Mucosa of descending colon (tissue), 3 donors: ENCODE measurements at regions not wholly inside any gene's neighbourhood (a gene's known extent, or its start where the extent isn't known, plus 50 kb on each side); places are given as distances from the start of the nearest gene placed in this dataset.
"Not testable (repeated sequence)": the region's sequence is repeated elsewhere in the genome, so short reads cannot be mapped to it uniquely, and the experiment has no call there.

Source experiments
- ATAC-seq: fragments of 200-7000 bp; cut with Tn5 transposase; one replicate; pipeline ENCODE4 v1.9.1; 2020; ENCODE audit warnings: mild to moderate bottlenecking, moderate library complexity
- DNase-seq, 3 donors: peaks; one replicate each; pipeline ENCODE4 v3.0.0-alpha.2; 2020
- H3K36me3 ChIP-seq: fragments of 200-600 bp; one replicate; pipeline ENCODE4 v1.8.0; 2021; ENCODE audit warnings: low read depth, mild to moderate bottlenecking
- H3K4me1 ChIP-seq: fragments of 200-600 bp; one replicate; pipeline ENCODE4 v1.8.0; 2021; ENCODE audit warnings: low read depth, mild to moderate bottlenecking
- H3K4me3 ChIP-seq: fragments of 200-600 bp; one replicate; pipeline ENCODE4 v1.8.0; 2021; ENCODE audit warnings: mild to moderate bottlenecking
- H3K9me3 ChIP-seq: fragments of 200-600 bp; one replicate; pipeline ENCODE4 v1.8.0; 2021; ENCODE audit warnings: mild to moderate bottlenecking
- CTCF ChIP-seq: fragments of 200-600 bp; IDR thresholded peaks from one replicate; pipeline ENCODE4 v1.8.0; 2022; ENCODE audit warnings: antibody characterized with exemption, mild to moderate bottlenecking
- intact Hi-C, 2 donors: fragments of 100-400 bp; cut with DNase I in 1 of 2; cut with micrococcal nuclease in 1 of 2; formaldehyde crosslinking; loops; one replicate each; pipeline versions ENCODE4 v1.11.0 to v1.11.1; 2022; cut with DNase I, micrococcal nuclease
- donor health status: DM: no; HTN: no; CAD: no; lungs with moderate emphysema.
- donor health status: DM: no; HTN: no; CAD: no.
- donor health status: DM: no; HTN: yes; CAD: no.

GRCh38 chr7:63045575-63045974 lies 953.1 kb upstream of the ZNF722 start:
- ATAC-seq (no peak), DNase-seq (no peak)
- no peaks in the 10 kb centered on the region for H3K36me3 ChIP-seq
- peaks cover 92% of the 10 kb centered on the region for H3K9me3 ChIP-seq
- no peak overlapping the region for H3K4me3 ChIP-seq
- no peaks in the 10 kb centered on the region for H3K4me1 ChIP-seq
- intact Hi-C loops = no loop called here
- TF ChIP-seq CTCF = no peak

GRCh38 chr7:63046612-63047011 lies 952.0 kb upstream of the ZNF722 start:
- H3K4me1 ChIP-seq = no peaks in the 10 kb centered on the region
- DNase-seq (no peak), ATAC-seq (no peak)
- H3K4me3 ChIP-seq = no peak overlapping the region
- no peaks in the 10 kb centered on the region for H3K36me3 ChIP-seq
- intact Hi-C loops = no loop called here
- no peak for TF ChIP-seq CTCF
- peaks cover 90% of the 10 kb centered on the region for H3K9me3 ChIP-seq

GRCh38 chr7:63047061-63047460 lies 951.6 kb upstream of the ZNF722 start:
- Histone ChIP-seq H3K4me1 (no peaks in the 10 kb centered on the region), H3K9me3 (peaks cover 87% of the 10 kb centered on the region), H3K36me3 (no peaks in the 10 kb centered on the region), H3K4me3 (no peak overlapping the region)
- intact Hi-C loops = no loop called here
- ATAC-seq = no peak
- TF ChIP-seq CTCF = no peak
- no peak for DNase-seq

- DNase-seq = no peak
- H3K4me1 ChIP-seq = no peaks in the 10 kb centered on the region
- H3K4me3 ChIP-seq = no peak overlapping the region
- peaks cover 87% of the 10 kb centered on the region for H3K9me3 ChIP-seq
- intact Hi-C loops = no loop called here
- TF ChIP-seq CTCF = no peak
- ATAC-seq = no peak
- H3K36me3 ChIP-seq = no peaks in the 10 kb centered on the region
These were observed 951.1 kb upstream of the ZNF722 start for GRCh38 chr7:63047546-63047945.

- TF ChIP-seq CTCF = no peak
- no peak overlapping the region for H3K4me3 ChIP-seq
- H3K4me1 ChIP-seq = no peaks in the 10 kb centered on the region
- DNase-seq = no peak
- intact Hi-C loops = no loop called here
- peaks cover 87% of the 10 kb centered on the region for H3K9me3 ChIP-seq
- H3K36me3 ChIP-seq = no peaks in the 10 kb centered on the region
- no peak for ATAC-seq
These were observed 944.4 kb upstream of the ZNF722 start for GRCh38 chr7:63054191-63054661.

- Histone ChIP-seq H3K9me3 (peaks cover 83% of the 10 kb centered on the region), H3K4me3 (no peak overlapping the region), H3K36me3 (no peaks in the 10 kb centered on the region), H3K4me1 (no peaks in the 10 kb centered on the region)
- intact Hi-C loops = no loop called here
- DNase-seq (no peak), ATAC-seq (no peak)
- no peak for TF ChIP-seq CTCF
These were observed 941.4 kb upstream of the ZNF722 start for GRCh38 chr7:63057265-63057664.

- H3K36me3 ChIP-seq, H3K4me1 ChIP-seq, ATAC-seq, DNase-seq, intact Hi-C loops, H3K4me3 ChIP-seq: not testable (repeated sequence)
- H3K9me3 ChIP-seq = peaks cover 53% of the 10 kb centered on the region
These were observed 937.9 kb upstream of the ZNF722 start for GRCh38 chr7:63060701-63061100.
